NCI-H460 (cell line): ENCODE measurements at regions not wholly inside any gene's neighbourhood (a gene's known extent, or its start where the extent isn't known, plus 50 kb on each side); places are given as distances from the start of the nearest gene placed in this dataset.

Source experiments
- DNase-seq: peaks from one replicate; pipeline ENCODE4 v3.0.0-alpha.2; 2016; ENCODE audit warnings: low read depth; ENCODE audit errors: extremely low read depth

GRCh38 chr2:158732573-158733429 lies 62.3 kb upstream of the DAPL1 start:
- no peak for DNase-seq

GRCh38 chr2:158733430-158733755 lies 61.7 kb upstream of the DAPL1 start:
- DNase-seq = no peak

GRCh38 chr2:158734442-158734841 lies 60.7 kb upstream of the DAPL1 start:
- DNase-seq = no peak

GRCh38 chr2:158735822-158736580 lies 59.1 kb upstream of the DAPL1 start:
- no peak for DNase-seq

GRCh38 chr2:158738363-158738762 lies 56.8 kb upstream of the DAPL1 start:
- DNase-seq = no peak

- DNase-seq = no peak
Measured at GRCh38 chr2:158740127-158740526, 55.0 kb upstream of the DAPL1 start.

GRCh38 chr2:158740621-158741020 lies 54.5 kb upstream of the DAPL1 start:
- no peak for DNase-seq

GRCh38 chr2:158741625-158742024 lies 53.5 kb upstream of the DAPL1 start:
- DNase-seq = no peak

- DNase-seq = no peak
Measured at GRCh38 chr2:158742536-158742935, 52.6 kb upstream of the DAPL1 start.

- no peak for DNase-seq
Measured at GRCh38 chr2:158743466-158743865, 51.7 kb upstream of the DAPL1 start.

- no peak for DNase-seq
Measured at GRCh38 chr2:158743879-158744278, 51.2 kb upstream of the DAPL1 start.

- DNase-seq = peak; percentile 30
Measured at GRCh38 chr2:158745067-158745865, 49.9 kb upstream of the DAPL1 start.
